B cell (primary cell): ENCODE measurements at regions not wholly inside any gene's neighbourhood (a gene's known extent, or its start where the extent isn't known, plus 50 kb on each side); places are given as distances from the start of the nearest gene placed in this dataset.

Source experiments
- CTCF ChIP-seq: fragments of 200-600 bp; IDR thresholded peaks from one replicate; pipeline ENCODE4 v1.8.0; 2022; ENCODE audit warnings: antibody characterized with exemption, mild to moderate bottlenecking
- EZH2 ChIP-seq: IDR thresholded peaks from 2 replicates; pipeline ENCODE4 v1.6.1; 2012; ENCODE audit warnings: borderline replicate concordance, low read depth, mild to moderate bottlenecking, moderate library complexity, low read length; ENCODE audit not compliant: insufficient read depth, poor library complexity, severe bottlenecking

- TF ChIP-seq CTCF (no peak), EZH2 (no peak)
Observed at GRCh38 chr6:33885132-33886057, 81.6 kb upstream of the MLN start.
